ENCODE measurements at regions not wholly inside any gene's neighbourhood (a gene's known extent, or its start where the extent isn't known, plus 50 kb on each side); places are given as distances from the start of the nearest gene placed in this dataset.
A peak's percentile ranks its signal among the peaks of the same experiment; 100 is the strongest.

GRCh38 chr1:193417945-193418744 lies 231.7 kb upstream of the B3GALT2 start:
- DNase-seq (ENCODE audit: low read depth), result peak; percentile 65
- peak overlapping the region; percentile 56 for H3K4me3 ChIP-seq (ENCODE audit: low read depth, low read length)
- TF ChIP-seq CTCF (IDR thresholded peaks at IDR 0.05; ENCODE audit: insufficient read depth, low read depth, low read length), result no peak

- TF ChIP-seq CTCF (IDR thresholded peaks at IDR 0.05; ENCODE audit: insufficient read depth, low read depth, low read length), result no peak
- DNase-seq (ENCODE audit: low read depth), result peak; percentile 34
- H3K4me3 ChIP-seq (ENCODE audit: low read depth, low read length), result no peak overlapping the region
These were observed 231.0 kb upstream of the B3GALT2 start for GRCh38 chr1:193417403-193417802.

- H3K4me3 ChIP-seq (ENCODE audit: low read depth, low read length), result no peak overlapping the region
- DNase-seq (ENCODE audit: low read depth), result no peak
- no peak for TF ChIP-seq CTCF (IDR thresholded peaks at IDR 0.05; ENCODE audit: insufficient read depth, low read depth, low read length)
These were observed 230.0 kb upstream of the B3GALT2 start for GRCh38 chr1:193416226-193417024.

- no peak for DNase-seq (ENCODE audit: low read depth)
- TF ChIP-seq CTCF (IDR thresholded peaks at IDR 0.05; ENCODE audit: insufficient read depth, low read depth, low read length), result no peak
- no peak overlapping the region for H3K4me3 ChIP-seq (ENCODE audit: low read depth, low read length)
These were observed 228.8 kb upstream of the B3GALT2 start for GRCh38 chr1:193415256-193415655.

- no peak for DNase-seq (ENCODE audit: low read depth)
- no peak overlapping the region for H3K4me3 ChIP-seq (ENCODE audit: low read depth, low read length)
- no peak for TF ChIP-seq CTCF (IDR thresholded peaks at IDR 0.05; ENCODE audit: insufficient read depth, low read depth, low read length)
These were observed 227.0 kb upstream of the B3GALT2 start for GRCh38 chr1:193413376-193413775.

GRCh38 chr1:193412748-193413147 lies 226.3 kb upstream of the B3GALT2 start:
- no peak overlapping the region for H3K4me3 ChIP-seq (ENCODE audit: low read depth, low read length)
- no peak for DNase-seq (ENCODE audit: low read depth)
- no peak for TF ChIP-seq CTCF (IDR thresholded peaks at IDR 0.05; ENCODE audit: insufficient read depth, low read depth, low read length)

Measured in fibroblast of villous mesenchyme (primary cell).